ENCODE measurements at regions not wholly inside any gene's neighbourhood (a gene's known extent, or its start where the extent isn't known, plus 50 kb on each side); places are given as distances from the start of the nearest gene placed in this dataset.

- no peak for DNase-seq
These were observed 557.9 kb upstream of the ID4 start for GRCh38 chr6:19279273-19279684.

GRCh38 chr6:19287928-19288327 is 549.2 kb upstream of the ID4 start:
- DNase-seq: no peak

DNA sequence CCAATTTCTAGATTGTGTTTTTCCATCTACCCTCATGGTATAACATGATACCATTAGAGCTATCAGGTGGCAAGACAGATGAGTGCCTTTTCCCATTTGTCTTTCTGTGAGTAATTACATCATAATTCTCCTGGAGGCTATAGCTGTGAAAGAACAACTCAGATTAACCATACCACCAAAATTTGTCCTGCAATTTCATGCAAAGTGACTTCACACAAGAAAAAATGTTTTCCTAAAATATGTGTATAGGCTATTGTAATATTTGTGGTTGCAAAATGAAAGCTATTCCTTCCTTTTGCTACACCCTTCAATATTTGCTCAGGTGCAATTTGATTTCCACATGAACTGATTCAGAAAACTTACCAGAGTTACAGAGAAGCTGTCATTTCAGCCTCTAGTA is 547.7 kb upstream of the ID4 start:
- no peak for DNase-seq

DNA sequence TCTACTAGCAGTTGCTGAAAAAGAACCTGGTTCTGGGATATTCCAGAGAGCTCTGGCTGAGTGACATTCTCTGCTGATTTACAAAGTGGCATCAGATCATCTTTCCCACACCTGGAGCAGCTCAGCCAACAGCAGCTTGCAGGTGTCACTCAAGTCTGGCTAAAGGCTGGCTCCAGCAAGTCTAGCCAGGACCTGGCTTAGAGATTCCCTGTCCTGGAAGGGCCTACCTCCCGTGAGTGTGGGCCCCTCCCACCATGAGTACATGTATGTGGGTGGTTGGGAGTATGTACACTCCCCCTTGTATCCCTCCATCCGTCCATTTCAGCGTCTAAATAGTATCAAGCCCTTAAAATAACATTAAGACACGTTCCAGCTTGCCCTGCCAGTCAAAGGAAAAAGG is 539.3 kb upstream of the ID4 start:
- DNase-seq: no peak

DNA sequence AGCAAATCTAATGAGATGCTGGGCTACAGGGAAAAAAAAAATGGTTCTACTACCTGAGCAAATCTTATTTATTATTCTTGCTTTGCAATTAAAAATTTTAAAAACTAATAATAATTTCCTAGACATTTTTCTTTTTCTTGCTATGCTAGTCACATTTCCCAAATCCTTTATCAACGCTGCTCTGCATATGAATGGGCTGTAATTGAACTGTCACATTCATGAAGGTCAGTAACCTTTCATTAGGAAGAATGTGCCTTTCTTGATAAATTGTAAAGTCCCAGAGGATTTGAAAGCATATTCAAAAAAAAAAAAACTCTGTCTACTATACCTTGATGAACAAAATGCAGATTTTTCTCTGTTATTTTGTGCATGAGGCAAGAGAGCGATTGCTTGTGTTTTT is 538.7 kb upstream of the ID4 start:
- DNase-seq: no peak

GRCh38 chr6:19299129-19299528 is 538.0 kb upstream of the ID4 start:
- DNase-seq: no peak

GRCh38 chr6:19301980-19302379 is 535.2 kb upstream of the ID4 start:
- DNase-seq: no peak

GRCh38 chr6:19303383-19303782 is 533.8 kb upstream of the ID4 start:
- DNase-seq: no peak

DNA sequence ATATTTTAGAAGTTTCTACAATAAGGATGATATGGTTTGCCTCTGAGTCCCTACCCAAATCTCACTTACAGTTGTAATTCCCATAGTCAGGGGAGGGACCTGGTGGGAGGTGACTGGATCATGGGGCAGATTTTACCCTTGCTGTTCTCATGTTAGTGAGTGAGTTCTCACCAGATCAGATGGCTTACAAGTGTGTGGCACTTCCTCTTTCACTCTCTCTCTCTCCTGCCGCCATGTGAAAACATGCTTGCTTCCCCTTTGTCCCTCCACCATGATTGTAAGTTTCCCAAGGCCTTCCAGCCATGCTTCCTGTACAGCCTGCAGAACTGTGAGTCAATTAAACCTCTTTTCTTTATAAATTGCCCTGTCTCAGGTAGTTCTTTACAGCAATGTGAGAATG is 527.5 kb upstream of the ID4 start:
- no peak for DNase-seq

DNA sequence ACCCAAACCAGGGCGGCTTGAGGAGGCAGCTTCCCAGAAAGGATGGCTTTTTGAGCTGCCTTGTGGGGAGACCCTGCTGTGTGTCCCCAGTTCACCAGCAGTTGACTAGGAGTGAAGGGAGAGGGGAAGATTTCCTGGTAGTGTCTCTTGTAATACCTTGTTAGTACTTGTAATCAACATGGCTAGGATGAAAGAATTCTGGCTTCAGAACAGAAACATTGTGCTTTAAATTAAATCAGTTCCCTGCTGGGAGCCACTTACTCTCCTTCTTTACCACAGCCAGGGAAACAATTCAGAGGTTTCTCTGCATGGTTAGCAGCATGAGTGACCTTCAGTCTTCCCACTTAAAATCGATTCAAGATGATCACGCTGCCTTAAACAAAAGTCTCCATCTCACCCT is 525.4 kb upstream of the ID4 start:
- DNase-seq: no peak

DNA sequence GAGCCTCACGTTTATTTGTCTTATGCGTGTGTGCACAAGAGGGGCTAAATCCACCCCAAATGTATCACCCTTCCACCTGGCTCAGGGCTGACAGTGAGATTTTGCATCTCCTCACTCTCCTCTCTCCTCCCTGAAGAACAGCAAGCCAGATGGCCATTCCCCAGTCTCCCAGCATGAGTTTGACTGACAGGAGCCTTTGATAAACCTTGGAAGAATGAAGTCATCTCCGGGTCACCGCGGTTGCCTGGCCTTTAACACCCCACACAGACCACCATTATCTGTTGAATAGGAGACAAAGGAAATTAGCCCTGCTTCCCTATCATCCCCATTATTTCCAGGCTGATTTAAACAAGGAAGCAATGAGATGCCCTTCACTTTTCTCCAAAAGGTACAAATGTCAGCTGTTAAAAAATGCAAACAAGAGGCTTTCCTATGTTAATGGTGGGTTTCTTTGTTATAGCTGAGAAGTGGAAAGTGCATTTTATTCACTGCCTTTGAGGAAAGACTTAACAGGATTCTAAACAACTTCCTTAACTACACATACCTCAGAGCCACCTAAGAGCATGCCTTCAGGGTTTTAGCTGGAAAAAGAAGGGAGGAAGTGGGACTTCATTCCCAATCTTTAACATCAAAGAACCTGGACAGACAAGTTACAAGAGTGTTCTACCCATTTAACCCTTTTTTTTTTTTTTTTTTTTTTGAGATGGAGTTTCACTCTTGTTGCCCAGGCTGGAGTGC is 524.8 kb upstream of the ID4 start:
- DNase-seq: no peak

- DNase-seq: no peak
These were observed 519.7 kb upstream of the ID4 start for GRCh38 chr6:19317431-19317986.

GRCh38 chr6:19319005-19319404 is 518.2 kb upstream of the ID4 start:
- DNase-seq: no peak

DNA sequence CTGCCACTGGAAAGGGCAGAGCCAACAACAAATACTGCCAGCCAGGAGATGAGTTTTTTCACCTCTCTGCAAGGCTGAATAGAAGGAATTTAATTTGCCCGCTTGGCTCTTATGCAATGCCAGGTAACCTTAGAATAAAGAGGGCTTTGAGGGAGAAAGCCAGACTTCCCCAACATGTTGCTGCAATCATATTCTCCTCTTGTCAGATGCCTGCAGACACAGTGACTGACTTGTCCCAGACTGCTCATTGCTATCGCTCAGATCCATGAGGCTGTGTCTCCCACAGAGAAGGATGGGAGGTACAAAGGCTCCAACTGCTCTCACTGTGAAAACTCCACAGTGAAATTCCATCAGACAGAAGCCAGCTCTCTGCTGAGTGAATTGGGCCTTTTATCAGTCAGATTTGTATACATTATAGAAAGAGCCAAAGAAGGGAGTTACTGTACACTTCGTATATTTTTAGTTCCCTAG is 517.0 kb upstream of the ID4 start:
- DNase-seq: no peak

DNA sequence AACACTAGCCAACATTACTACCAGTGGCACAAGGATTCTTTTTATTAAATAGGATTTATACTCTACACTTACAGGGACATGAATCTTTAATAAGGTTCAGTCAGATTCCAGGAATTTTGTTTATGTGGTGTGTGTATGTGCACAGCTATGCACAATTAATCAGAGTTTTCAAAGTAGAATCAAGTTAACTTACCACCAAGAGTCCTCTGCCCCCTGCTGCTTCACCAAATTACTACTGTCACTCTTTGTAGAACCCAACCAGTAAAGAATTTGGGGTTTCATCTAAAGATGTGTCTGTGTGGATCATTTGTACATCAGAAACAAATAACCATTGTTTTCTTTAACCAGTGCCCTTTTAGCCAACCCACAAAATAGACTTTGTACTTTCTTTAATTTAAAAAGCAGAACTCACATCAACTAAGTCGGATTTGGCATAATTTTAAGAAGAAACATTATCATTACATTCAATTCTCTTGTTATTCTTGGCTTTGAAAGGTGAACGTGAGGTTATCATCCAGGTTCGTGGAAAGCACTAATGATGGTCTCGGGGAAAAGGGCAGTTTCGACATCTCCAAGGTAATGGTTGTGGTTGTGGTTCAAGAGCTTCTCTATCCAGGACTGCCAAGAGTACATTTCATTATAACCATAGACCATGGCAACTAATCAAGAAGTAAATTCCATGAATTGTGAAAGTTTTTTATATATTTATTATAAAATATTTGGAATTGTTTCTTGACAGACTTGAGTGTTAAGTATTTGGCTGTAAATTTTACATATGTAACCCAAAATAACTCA is 514.3 kb upstream of the ID4 start:
- no peak for DNase-seq

DNA sequence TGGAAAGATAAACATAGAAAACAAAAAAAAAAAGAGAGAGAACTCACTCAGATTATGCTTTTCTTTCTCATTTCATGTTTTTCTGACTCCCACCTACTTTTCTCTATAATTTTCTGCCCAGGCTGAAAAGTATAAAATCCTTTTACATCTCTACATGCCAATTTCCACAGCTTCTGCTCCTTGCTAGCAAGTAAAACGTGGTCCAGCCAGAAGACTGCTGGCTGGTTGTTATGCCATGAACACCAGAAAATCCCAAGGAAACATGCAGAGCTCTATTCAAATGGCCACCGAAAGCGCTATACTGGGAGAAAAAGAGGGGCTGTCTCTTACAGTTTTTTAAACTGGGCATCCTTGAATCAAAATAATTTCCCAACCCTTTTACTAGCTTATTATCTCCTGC is 512.8 kb upstream of the ID4 start:
- no peak for DNase-seq

- no peak for DNase-seq
These were observed 511.8 kb upstream of the ID4 start for GRCh38 chr6:19325335-19325789.

- DNase-seq: no peak
These were observed 509.9 kb upstream of the ID4 start for GRCh38 chr6:19327241-19327640.

GRCh38 chr6:19327661-19328060 is 509.5 kb upstream of the ID4 start:
- no peak for DNase-seq

DNA sequence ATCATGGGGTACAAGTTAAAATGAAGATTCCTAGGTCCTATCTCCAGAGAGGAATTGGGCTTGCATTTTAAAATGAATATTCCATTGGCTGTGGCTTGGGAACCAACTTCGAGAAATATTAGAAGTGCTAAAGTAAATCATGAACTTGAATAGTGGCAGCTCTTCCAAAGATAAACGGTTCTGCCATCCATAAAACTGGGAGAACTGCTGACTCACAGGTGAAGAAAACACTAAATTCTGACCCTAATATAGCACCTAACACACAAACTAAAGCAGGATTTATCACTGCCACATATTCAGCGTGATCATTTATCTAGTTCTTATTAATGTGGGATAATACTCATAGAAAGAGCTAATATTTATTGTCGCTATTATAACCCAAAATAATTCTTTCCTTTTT is 508.1 kb upstream of the ID4 start:
- no peak for DNase-seq

GRCh38 chr6:19331089-19331488 is 506.1 kb upstream of the ID4 start:
- no peak for DNase-seq

DNA sequence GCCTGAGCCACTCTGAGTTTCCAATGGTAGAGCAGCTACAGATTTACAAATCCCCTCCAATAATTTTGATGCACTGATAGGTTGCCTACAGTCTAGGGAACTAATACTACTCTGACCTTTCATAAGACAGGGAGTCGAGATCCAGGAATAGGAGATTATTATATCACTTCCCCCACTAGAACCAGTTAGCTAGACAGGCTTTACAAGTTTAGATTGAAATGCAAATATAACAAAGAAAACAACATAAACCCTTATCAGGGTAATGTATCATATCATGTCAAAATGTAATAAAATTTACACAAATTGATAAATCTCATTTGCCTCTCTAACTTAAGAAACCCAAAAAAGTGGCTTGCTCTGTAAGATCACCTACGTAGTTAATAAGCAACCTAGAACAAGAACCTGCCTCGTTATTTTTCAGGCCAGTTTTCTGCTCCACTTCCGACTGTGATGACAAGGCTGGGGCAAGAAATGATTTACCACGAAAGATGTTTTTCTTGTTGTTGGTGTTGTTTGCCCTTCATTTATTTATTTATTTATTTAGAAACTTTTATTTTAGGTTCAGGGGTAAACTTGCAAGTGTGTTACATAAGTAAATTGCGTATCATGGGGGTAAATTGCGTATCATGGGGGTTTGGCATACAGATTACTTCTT is 504.2 kb upstream of the ID4 start:
- no peak for DNase-seq

GRCh38 chr6:19333936-19334335 is 503.2 kb upstream of the ID4 start:
- DNase-seq: no peak

All from T-helper 1 cell (primary cell).